Loucy (cell line): ENCODE measurements at regions not wholly inside any gene's neighbourhood (a gene's known extent, or its start where the extent isn't known, plus 50 kb on each side); places are given as distances from the start of the nearest gene placed in this dataset.

Source experiments
- EZH2phosphoT487 ChIP-seq: fragments of 200-600 bp; IDR thresholded peaks from 2 replicates; pipeline ENCODE4 v1.6.1; 2018; ENCODE audit warnings: antibody characterized with exemption, mild to moderate bottlenecking, moderate library complexity, borderline replicate concordance
- TF ChIP-seq, protein P1 (sequence below): fragments of 200-600 bp; sonication (generic); conservative IDR thresholded peaks from 2 replicates; pipeline ENCODE4 v1.5.1; 2014; ENCODE audit warnings: mild to moderate bottlenecking, antibody characterized with exemption, low read length

DNA sequence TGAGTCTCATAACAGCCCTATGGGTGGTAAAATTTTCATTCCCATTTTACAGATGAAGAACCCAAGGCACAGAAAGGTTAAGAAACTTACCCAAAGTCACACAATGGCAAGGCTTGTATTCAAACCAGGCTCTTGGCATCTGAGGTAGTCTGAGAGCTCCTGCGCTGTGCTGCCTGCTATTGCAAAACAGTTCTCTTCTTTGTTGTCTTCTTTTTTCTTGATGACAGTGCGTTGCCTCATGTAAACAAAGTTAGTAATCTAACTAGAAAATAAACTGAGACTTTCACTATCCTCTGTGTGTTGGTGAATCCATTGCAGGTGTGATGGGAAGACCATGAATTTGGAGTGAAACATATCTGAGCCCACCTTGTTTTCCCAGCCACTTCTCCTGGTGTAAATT, 240.8 kb downstream of the PTEN start:
- TF ChIP-seq, protein P1, sequence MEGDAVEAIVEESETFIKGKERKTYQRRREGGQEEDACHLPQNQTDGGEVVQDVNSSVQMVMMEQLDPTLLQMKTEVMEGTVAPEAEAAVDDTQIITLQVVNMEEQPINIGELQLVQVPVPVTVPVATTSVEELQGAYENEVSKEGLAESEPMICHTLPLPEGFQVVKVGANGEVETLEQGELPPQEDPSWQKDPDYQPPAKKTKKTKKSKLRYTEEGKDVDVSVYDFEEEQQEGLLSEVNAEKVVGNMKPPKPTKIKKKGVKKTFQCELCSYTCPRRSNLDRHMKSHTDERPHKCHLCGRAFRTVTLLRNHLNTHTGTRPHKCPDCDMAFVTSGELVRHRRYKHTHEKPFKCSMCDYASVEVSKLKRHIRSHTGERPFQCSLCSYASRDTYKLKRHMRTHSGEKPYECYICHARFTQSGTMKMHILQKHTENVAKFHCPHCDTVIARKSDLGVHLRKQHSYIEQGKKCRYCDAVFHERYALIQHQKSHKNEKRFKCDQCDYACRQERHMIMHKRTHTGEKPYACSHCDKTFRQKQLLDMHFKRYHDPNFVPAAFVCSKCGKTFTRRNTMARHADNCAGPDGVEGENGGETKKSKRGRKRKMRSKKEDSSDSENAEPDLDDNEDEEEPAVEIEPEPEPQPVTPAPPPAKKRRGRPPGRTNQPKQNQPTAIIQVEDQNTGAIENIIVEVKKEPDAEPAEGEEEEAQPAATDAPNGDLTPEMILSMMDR = no peak
- no peak for TF ChIP-seq EZH2phosphoT487
